HG02759 (cell line): ENCODE measurements at regions not wholly inside any gene's neighbourhood (a gene's known extent, or its start where the extent isn't known, plus 50 kb on each side); places are given as distances from the start of the nearest gene placed in this dataset.
A peak's percentile ranks its signal among the peaks of the same experiment; 100 is the strongest.
"Not testable (repeated sequence)": the region's sequence is repeated elsewhere in the genome, so short reads cannot be mapped to it uniquely, and the experiment has no call there.

Source experiments
- ATAC-seq: cut with Tn5 transposase; IDR thresholded peaks from one replicate; pipeline ENCODE4 v1.9.1; 2021; ENCODE audit warnings: mild to moderate bottlenecking, moderate library complexity; ENCODE audit not compliant: unreplicated experiment

GRCh38 chr4:116058129-116058528 is 944.7 kb upstream of the NDST4 start:
- ATAC-seq, result peak; percentile 47

GRCh38 chr4:116055857-116056827 is 942.7 kb upstream of the NDST4 start:
- ATAC-seq, result no peak

- no peak for ATAC-seq
These were observed 913.9 kb upstream of the NDST4 start for GRCh38 chr4:116027311-116027710.

GRCh38 chr4:116024954-116025708 is 911.7 kb upstream of the NDST4 start:
- ATAC-seq, result no peak

GRCh38 chr4:116023049-116023448 is 909.6 kb upstream of the NDST4 start:
- no peak for ATAC-seq

- ATAC-seq, result no peak
These were observed 906.8 kb upstream of the NDST4 start for GRCh38 chr4:116020141-116020722.

GRCh38 chr4:116018831-116019230 is 905.4 kb upstream of the NDST4 start:
- no peak for ATAC-seq

GRCh38 chr4:116016201-116016600 is 902.8 kb upstream of the NDST4 start:
- ATAC-seq, result no peak

GRCh38 chr4:116015549-116015948 is 902.1 kb upstream of the NDST4 start:
- no peak for ATAC-seq

GRCh38 chr4:116015062-116015461 is 901.6 kb upstream of the NDST4 start:
- no peak for ATAC-seq

GRCh38 chr4:116010923-116011322 is 897.5 kb upstream of the NDST4 start:
- no peak for ATAC-seq

GRCh38 chr4:116005806-116006088 is 892.3 kb upstream of the NDST4 start:
- no peak for ATAC-seq

- no peak for ATAC-seq
These were observed 891.8 kb upstream of the NDST4 start for GRCh38 chr4:116005037-116005805.

- no peak for ATAC-seq
These were observed 887.9 kb upstream of the NDST4 start for GRCh38 chr4:116001291-116001690.

GRCh38 chr4:115986573-115986972 is 873.2 kb upstream of the NDST4 start:
- ATAC-seq, result no peak

GRCh38 chr4:115975421-115976001 is 862.1 kb upstream of the NDST4 start:
- ATAC-seq, result not testable (repeated sequence)

- no peak for ATAC-seq
These were observed 860.3 kb upstream of the NDST4 start for GRCh38 chr4:115973768-115974167.

- ATAC-seq, result no peak
These were observed 859.5 kb upstream of the NDST4 start for GRCh38 chr4:115972967-115973366.

GRCh38 chr4:115970859-115971258 is 857.4 kb upstream of the NDST4 start:
- no peak for ATAC-seq

GRCh38 chr4:115969756-115970155 is 856.3 kb upstream of the NDST4 start:
- no peak for ATAC-seq

- no peak for ATAC-seq
These were observed 852.2 kb upstream of the NDST4 start for GRCh38 chr4:115965588-115965987.
